Glutamatergic neuron (in vitro differentiated cells): ENCODE measurements at regions not wholly inside any gene's neighbourhood (a gene's known extent, or its start where the extent isn't known, plus 50 kb on each side); places are given as distances from the start of the nearest gene placed in this dataset.

Experiments used
- DNase-seq: peaks from one replicate; pipeline ENCODE4 v3.0.0; 2022
- H3K27ac Mint-ChIP-seq: one replicate; pipeline ENCODE4 v1.8.0; 2020; ENCODE audit warnings: mild to moderate bottlenecking, mixed read lengths, inconsistent platforms; ENCODE audit not compliant: unreplicated experiment
- H3K27me3 Mint-ChIP-seq: one replicate; pipeline ENCODE4 v1.8.0; 2020; ENCODE audit warnings: mild to moderate bottlenecking, moderate library complexity, mixed read lengths, inconsistent platforms; ENCODE audit not compliant: unreplicated experiment
- H3K36me3 Mint-ChIP-seq: one replicate; pipeline ENCODE4 v1.8.0; 2020; ENCODE audit warnings: mild to moderate bottlenecking, mixed read lengths, inconsistent platforms; ENCODE audit not compliant: unreplicated experiment
- H3K4me1 Mint-ChIP-seq: one replicate; pipeline ENCODE4 v1.8.0; 2020; ENCODE audit warnings: mild to moderate bottlenecking, low read depth, mixed read lengths, inconsistent platforms; ENCODE audit not compliant: unreplicated experiment
- H3K4me3 Mint-ChIP-seq: one replicate; pipeline ENCODE4 v1.8.0; 2020; ENCODE audit warnings: mild to moderate bottlenecking, mixed read lengths, inconsistent platforms; ENCODE audit not compliant: unreplicated experiment
- H3K9me3 Mint-ChIP-seq: one replicate; pipeline ENCODE4 v1.8.0; 2020; ENCODE audit warnings: mild to moderate bottlenecking, moderate library complexity, mixed read lengths, inconsistent platforms; ENCODE audit not compliant: unreplicated experiment
- TF ChIP-seq, protein P1 (sequence below): fragments of 200-600 bp; sonication (generic); IDR thresholded peaks from one replicate; pipeline ENCODE4 v1.5.0; 2021; ENCODE audit not compliant: partially characterized antibody, unreplicated experiment

- no peaks in the 10 kb centered on the region for H3K27me3 Mint-ChIP-seq
- H3K4me1 Mint-ChIP-seq = peaks cover 7% of the 10 kb centered on the region
- H3K36me3 Mint-ChIP-seq = no peaks in the 10 kb centered on the region
- H3K4me3 Mint-ChIP-seq = no peak overlapping the region
- H3K9me3 Mint-ChIP-seq = no peaks in the 10 kb centered on the region
- TF ChIP-seq, protein P1, sequence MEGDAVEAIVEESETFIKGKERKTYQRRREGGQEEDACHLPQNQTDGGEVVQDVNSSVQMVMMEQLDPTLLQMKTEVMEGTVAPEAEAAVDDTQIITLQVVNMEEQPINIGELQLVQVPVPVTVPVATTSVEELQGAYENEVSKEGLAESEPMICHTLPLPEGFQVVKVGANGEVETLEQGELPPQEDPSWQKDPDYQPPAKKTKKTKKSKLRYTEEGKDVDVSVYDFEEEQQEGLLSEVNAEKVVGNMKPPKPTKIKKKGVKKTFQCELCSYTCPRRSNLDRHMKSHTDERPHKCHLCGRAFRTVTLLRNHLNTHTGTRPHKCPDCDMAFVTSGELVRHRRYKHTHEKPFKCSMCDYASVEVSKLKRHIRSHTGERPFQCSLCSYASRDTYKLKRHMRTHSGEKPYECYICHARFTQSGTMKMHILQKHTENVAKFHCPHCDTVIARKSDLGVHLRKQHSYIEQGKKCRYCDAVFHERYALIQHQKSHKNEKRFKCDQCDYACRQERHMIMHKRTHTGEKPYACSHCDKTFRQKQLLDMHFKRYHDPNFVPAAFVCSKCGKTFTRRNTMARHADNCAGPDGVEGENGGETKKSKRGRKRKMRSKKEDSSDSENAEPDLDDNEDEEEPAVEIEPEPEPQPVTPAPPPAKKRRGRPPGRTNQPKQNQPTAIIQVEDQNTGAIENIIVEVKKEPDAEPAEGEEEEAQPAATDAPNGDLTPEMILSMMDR = peak; percentile 46
- no peak overlapping the region for H3K27ac Mint-ChIP-seq
- DNase-seq = no peak
Observed at GRCh38 chr13:65966991-65967451, 1263.1 kb downstream of the PCDH9 start.

GRCh38 chr13:65965501-65965900 is 1264.6 kb downstream of the PCDH9 start:
- TF ChIP-seq, protein P1 = no peak
- H3K4me3 Mint-ChIP-seq = no peak overlapping the region
- H3K9me3 Mint-ChIP-seq = no peaks in the 10 kb centered on the region
- no peaks in the 10 kb centered on the region for H3K36me3 Mint-ChIP-seq
- no peaks in the 10 kb centered on the region for H3K27me3 Mint-ChIP-seq
- DNase-seq = no peak
- H3K4me1 Mint-ChIP-seq = no peaks in the 10 kb centered on the region
- no peak overlapping the region for H3K27ac Mint-ChIP-seq

DNA sequence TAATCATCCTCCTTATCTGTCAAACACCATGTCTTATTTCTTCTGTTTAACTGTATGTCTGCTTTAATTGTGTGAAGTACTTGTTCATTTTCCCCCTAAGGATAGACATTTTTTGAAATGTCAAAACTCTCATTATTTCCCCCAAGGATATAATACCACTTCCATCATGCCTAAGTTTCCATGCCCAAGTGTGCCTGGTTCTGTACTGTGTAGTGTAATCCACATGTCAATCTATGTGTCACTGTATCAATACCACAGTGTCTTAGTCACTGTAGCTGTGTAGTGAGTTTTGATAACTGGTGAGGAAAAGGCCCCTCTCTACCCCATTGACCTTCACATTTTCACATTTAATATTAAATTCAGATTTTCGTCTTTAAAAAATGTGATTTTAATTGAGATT is 1265.5 kb downstream of the PCDH9 start:
- Mint-ChIP-seq H3K27me3 (no peaks in the 10 kb centered on the region), H3K4me3 (no peak overlapping the region), H3K9me3 (no peaks in the 10 kb centered on the region), H3K4me1 (no peaks in the 10 kb centered on the region), H3K36me3 (no peaks in the 10 kb centered on the region), H3K27ac (no peak overlapping the region)
- TF ChIP-seq, protein P1 = no peak
- DNase-seq = no peak

DNA sequence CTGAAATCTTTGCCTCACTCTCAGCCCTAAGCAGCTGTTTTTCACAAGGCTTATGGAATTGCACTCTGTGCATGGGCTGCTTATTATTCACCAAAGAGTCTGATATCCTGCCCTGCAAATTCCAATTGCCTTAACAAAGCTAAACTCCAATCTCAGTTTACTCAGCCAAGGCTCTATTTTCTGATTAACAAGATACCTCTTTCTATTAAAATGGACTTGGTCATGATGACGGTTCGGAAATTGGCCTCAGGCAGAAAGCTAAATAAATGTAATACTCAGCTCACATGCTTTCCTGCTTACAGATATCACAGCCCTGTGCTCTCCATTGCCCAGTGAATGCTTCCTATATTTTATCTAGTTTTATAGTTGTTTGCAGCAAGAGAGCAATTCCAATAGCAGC is 1270.8 kb downstream of the PCDH9 start:
- no peak for DNase-seq
- no peaks in the 10 kb centered on the region for H3K9me3 Mint-ChIP-seq

GRCh38 chr13:65946387-65946786 is 1283.7 kb downstream of the PCDH9 start:
- TF ChIP-seq, protein P1 = no peak
- Mint-ChIP-seq H3K4me3 (no peak overlapping the region), H3K27ac (no peak overlapping the region), H3K9me3 (no peaks in the 10 kb centered on the region), H3K27me3 (no peaks in the 10 kb centered on the region), H3K4me1 (no peaks in the 10 kb centered on the region), H3K36me3 (no peaks in the 10 kb centered on the region)
- no peak for DNase-seq

More for the DNA sequence above, 1270.8 kb downstream of the PCDH9 start:
- TF ChIP-seq, protein P1 = no peak
- Mint-ChIP-seq H3K36me3 (no peaks in the 10 kb centered on the region), H3K4me3 (no peak overlapping the region), H3K4me1 (no peaks in the 10 kb centered on the region), H3K27me3 (no peaks in the 10 kb centered on the region), H3K27ac (no peak overlapping the region)
